ENCODE measurements at regions not wholly inside any gene's neighbourhood (a gene's known extent, or its start where the extent isn't known, plus 50 kb on each side); places are given as distances from the start of the nearest gene placed in this dataset.
A peak's percentile ranks its signal among the peaks of the same experiment; 100 is the strongest.

- Mint-ChIP-seq H3K27ac (ENCODE audit: low read depth, unreplicated experiment) (no peak overlapping the region), H3K4me3 (ENCODE audit: unreplicated experiment) (no peak overlapping the region), H3K9me3 (ENCODE audit: unreplicated experiment) (no peaks in the 10 kb centered on the region), H3K27me3 (ENCODE audit: insufficient read depth, unreplicated experiment) (peaks cover 63% of the 10 kb centered on the region), H3K36me3 (ENCODE audit: insufficient read depth, unreplicated experiment) (no peaks in the 10 kb centered on the region), H3K4me1 (ENCODE audit: insufficient read depth, unreplicated experiment) (peaks cover 7% of the 10 kb centered on the region)
- ChIA-PET POLR2A (no interaction called here), CTCF (interaction anchor here (1.5 to 2.7 kb wide), 2 partner anchors 489 to 497 kb away, joined by 4 to 25 read pairs; no protein-coding TSS in a partner anchor)
- BruUV-seq (replicated peaks), result no TSS peak
- intact Hi-C loops (cut with micrococcal nuclease), result loop anchor here (5.0 kb wide), 1 partner anchor 311 kb away; no protein-coding TSS in a partner anchor
- DNase-seq (ENCODE audit: unreplicated experiment), result no peak
- TF ChIP-seq, protein P1, sequence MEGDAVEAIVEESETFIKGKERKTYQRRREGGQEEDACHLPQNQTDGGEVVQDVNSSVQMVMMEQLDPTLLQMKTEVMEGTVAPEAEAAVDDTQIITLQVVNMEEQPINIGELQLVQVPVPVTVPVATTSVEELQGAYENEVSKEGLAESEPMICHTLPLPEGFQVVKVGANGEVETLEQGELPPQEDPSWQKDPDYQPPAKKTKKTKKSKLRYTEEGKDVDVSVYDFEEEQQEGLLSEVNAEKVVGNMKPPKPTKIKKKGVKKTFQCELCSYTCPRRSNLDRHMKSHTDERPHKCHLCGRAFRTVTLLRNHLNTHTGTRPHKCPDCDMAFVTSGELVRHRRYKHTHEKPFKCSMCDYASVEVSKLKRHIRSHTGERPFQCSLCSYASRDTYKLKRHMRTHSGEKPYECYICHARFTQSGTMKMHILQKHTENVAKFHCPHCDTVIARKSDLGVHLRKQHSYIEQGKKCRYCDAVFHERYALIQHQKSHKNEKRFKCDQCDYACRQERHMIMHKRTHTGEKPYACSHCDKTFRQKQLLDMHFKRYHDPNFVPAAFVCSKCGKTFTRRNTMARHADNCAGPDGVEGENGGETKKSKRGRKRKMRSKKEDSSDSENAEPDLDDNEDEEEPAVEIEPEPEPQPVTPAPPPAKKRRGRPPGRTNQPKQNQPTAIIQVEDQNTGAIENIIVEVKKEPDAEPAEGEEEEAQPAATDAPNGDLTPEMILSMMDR (IDR thresholded peaks at IDR 0.05; ENCODE audit: unreplicated experiment), result no peak
These were observed 72.0 kb upstream of the TBX5 start for GRCh38 chr12:114477989-114478395.

- POLR2A ChIA-PET, result no interaction called here
- TF ChIP-seq, protein P1 (IDR thresholded peaks at IDR 0.05; ENCODE audit: unreplicated experiment), result peak; percentile 46
- Mint-ChIP-seq H3K4me1 (ENCODE audit: insufficient read depth, unreplicated experiment) (peaks cover 2% of the 10 kb centered on the region), H3K4me3 (ENCODE audit: unreplicated experiment) (no peak overlapping the region), H3K27me3 (ENCODE audit: insufficient read depth, unreplicated experiment) (peaks cover 58% of the 10 kb centered on the region), H3K9me3 (ENCODE audit: unreplicated experiment) (no peaks in the 10 kb centered on the region), H3K36me3 (ENCODE audit: insufficient read depth, unreplicated experiment) (no peaks in the 10 kb centered on the region), H3K27ac (ENCODE audit: low read depth, unreplicated experiment) (no peak overlapping the region)
- no TSS peak for BruUV-seq (replicated peaks)
- peak; percentile 36 for DNase-seq (ENCODE audit: unreplicated experiment)
- CTCF ChIA-PET, result interaction anchor here (0.7 to 2.3 kb wide), 10 partner anchors 13 to 1313 kb away, joined by 3 to 21 read pairs (median 4); no protein-coding TSS in a partner anchor
- intact Hi-C loops (cut with micrococcal nuclease), result loop anchor here (1.0 to 5.0 kb wide), 3 partner anchors 309 to 496 kb away; no protein-coding TSS in a partner anchor
These were observed 70.2 kb upstream of the TBX5 start for GRCh38 chr12:114476159-114476558.

GRCh38 chr12:114473717-114474116 lies 67.8 kb upstream of the TBX5 start:
- H3K36me3 Mint-ChIP-seq (ENCODE audit: insufficient read depth, unreplicated experiment), result no peaks in the 10 kb centered on the region
- ChIA-PET CTCF (interaction anchor here (0.7 to 2.0 kb wide), 3 partner anchors 36 to 508 kb away, joined by 3 to 10 read pairs (median 3); no protein-coding TSS in a partner anchor), POLR2A (no interaction called here)
- TF ChIP-seq, protein P1 (IDR thresholded peaks at IDR 0.05; ENCODE audit: unreplicated experiment), result no peak
- intact Hi-C loops (cut with micrococcal nuclease), result no loop called here
- BruUV-seq (replicated peaks), result no TSS peak
- H3K4me3 Mint-ChIP-seq (ENCODE audit: unreplicated experiment), result no peak overlapping the region
- peaks cover 52% of the 10 kb centered on the region for H3K27me3 Mint-ChIP-seq (ENCODE audit: insufficient read depth, unreplicated experiment)
- H3K4me1 Mint-ChIP-seq (ENCODE audit: insufficient read depth, unreplicated experiment), result no peaks in the 10 kb centered on the region
- H3K9me3 Mint-ChIP-seq (ENCODE audit: unreplicated experiment), result no peaks in the 10 kb centered on the region
- H3K27ac Mint-ChIP-seq (ENCODE audit: low read depth, unreplicated experiment), result no peak overlapping the region
- DNase-seq (ENCODE audit: unreplicated experiment), result no peak

DNA sequence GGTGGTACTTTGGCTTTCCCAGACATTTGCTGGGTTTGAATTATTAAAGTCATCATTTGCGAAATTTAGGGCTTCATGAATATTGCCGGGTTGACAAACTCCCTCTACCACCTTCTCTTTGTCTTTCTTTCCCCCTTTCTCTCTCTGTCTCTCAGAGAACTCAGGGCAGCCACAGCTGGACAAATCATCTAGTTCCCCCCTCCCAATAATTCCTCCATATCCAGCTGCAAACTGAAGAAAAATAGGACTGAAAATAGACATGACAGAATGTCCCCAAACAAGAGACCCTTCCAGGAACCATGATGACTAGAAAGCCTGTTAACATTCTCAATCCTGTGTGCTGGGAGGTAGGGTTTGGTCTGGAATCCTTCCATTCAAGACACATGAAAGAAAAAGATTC lies 67.1 kb upstream of the TBX5 start:
- Mint-ChIP-seq H3K27ac (ENCODE audit: low read depth, unreplicated experiment) (no peak overlapping the region), H3K36me3 (ENCODE audit: insufficient read depth, unreplicated experiment) (no peaks in the 10 kb centered on the region), H3K4me3 (ENCODE audit: unreplicated experiment) (no peak overlapping the region), H3K4me1 (ENCODE audit: insufficient read depth, unreplicated experiment) (no peaks in the 10 kb centered on the region), H3K27me3 (ENCODE audit: insufficient read depth, unreplicated experiment) (peaks cover 52% of the 10 kb centered on the region), H3K9me3 (ENCODE audit: unreplicated experiment) (no peaks in the 10 kb centered on the region)
- no peak for DNase-seq (ENCODE audit: unreplicated experiment)
- CTCF ChIA-PET, result interaction anchor here (1.2 to 2.0 kb wide), 2 partner anchors 36 to 492 kb away, joined by 3 to 10 read pairs; no protein-coding TSS in a partner anchor
- no TSS peak for BruUV-seq (replicated peaks)
- POLR2A ChIA-PET, result no interaction called here
- TF ChIP-seq, protein P1 (IDR thresholded peaks at IDR 0.05; ENCODE audit: unreplicated experiment), result no peak
- intact Hi-C loops (cut with micrococcal nuclease), result no loop called here

Measured in MCF 10A (cell line).